ENCODE measurements at regions not wholly inside any gene's neighbourhood (a gene's known extent, or its start where the extent isn't known, plus 50 kb on each side); places are given as distances from the start of the nearest gene placed in this dataset.

- Histone ChIP-seq H3K79me1 (ENCODE audit: low read depth, low read length) (no peaks in the 10 kb centered on the region), H3K9me3 (ENCODE audit: insufficient read depth in 2 of 2, low read depth in 1 of 2, low read length in 1 of 2) (no peaks in the 10 kb centered on the region), H3K36me3 (ENCODE audit: control insufficient read depth in 2 of 4, insufficient read depth in 4 of 4, low read length in 3 of 4) (no peaks in the 10 kb centered on the region), H3K79me2 (ENCODE audit: control insufficient read depth in 1 of 2, insufficient read depth in 2 of 2, low read length in 2 of 2) (no peaks in the 10 kb centered on the region), H3K27me3 (replicated peaks in 1 of 4; ENCODE audit: control insufficient read depth in 3 of 4, extremely low read depth in 1 of 4, insufficient read depth in 3 of 4, low read length in 3 of 4) (no peaks in the 10 kb centered on the region), H4K91ac (replicated peaks; ENCODE audit: insufficient read length, low read length) (no peak overlapping the region), H4K20me1 (replicated peaks in 1 of 2; ENCODE audit: control insufficient read depth in 1 of 2, insufficient read depth in 2 of 2, low read length in 2 of 2) (no peaks in the 10 kb centered on the region), H2BK120ac (replicated peaks; ENCODE audit: low read depth, low read length) (no peak overlapping the region), H2BK15ac (ENCODE audit: low read length) (no peak overlapping the region), H2BK12ac (ENCODE audit: low read depth, low read length) (no peak overlapping the region), H3K14ac (ENCODE audit: insufficient read length) (no peak overlapping the region), H3K4ac (replicated peaks; ENCODE audit: insufficient read length, low read depth, low read length) (no peak overlapping the region), H3K23ac (ENCODE audit: insufficient read length) (no peak overlapping the region), H2AFZ (ENCODE audit: low read length) (no peak overlapping the region), H2BK20ac (ENCODE audit: low read length) (no peak overlapping the region), H3K4me2 (ENCODE audit: insufficient read depth in 1 of 2, low read depth in 2 of 2, low read length in 2 of 2) (no peak overlapping the region), H2AK5ac (ENCODE audit: low read depth, low read length) (no peak overlapping the region), H3K4me3 (ENCODE audit: extremely low read depth in 1 of 4, insufficient read depth in 2 of 4, low read depth in 3 of 4, low read length in 4 of 4) (no peak overlapping the region), H3K18ac (ENCODE audit: extremely low read depth, low read length) (no peak overlapping the region), H3K27ac (ENCODE audit: low read depth, low read length) (no peak overlapping the region), H4K8ac (ENCODE audit: extremely low read depth, insufficient read depth, low read length) (no peak overlapping the region), H3K23me2 (ENCODE audit: low read depth, low read length) (no peaks in the 10 kb centered on the region; the same call in 1 of the 2 replicates), H3K56ac (replicated peaks; ENCODE audit: insufficient read length, low read depth, low read length) (no peak overlapping the region), H3K4me1 (replicated peaks in 1 of 4; ENCODE audit: control insufficient read depth in 3 of 4, insufficient read depth in 4 of 4, low read length in 3 of 4) (peaks cover 0 to 4% (median 0%) of the 10 kb centered on the region in 4 experiments; a peak in 3 of 7 replicates), H2BK5ac (ENCODE audit: low read depth, low read length) (no peak overlapping the region), H3K9ac (replicated peaks in 1 of 4; ENCODE audit: extremely low read depth in 1 of 4, low read depth in 3 of 4, low read length in 3 of 4) (no peak overlapping the region), H4K5ac (ENCODE audit: insufficient read length, low read depth, low read length) (no peak overlapping the region)
- CTCF ChIA-PET (ENCODE audit: partially characterized antibody) = interaction anchor here (0.7 to 3.1 kb wide), 25 partner anchors 10 to 173 kb away, joined by 3 to 17 read pairs (median 4); no protein-coding TSS in a partner anchor
- TF ChIP-seq EGR1 (IDR thresholded peaks at IDR 0.05; ENCODE audit: borderline replicate concordance, low read depth, low read length) (no peak), RAD21 (IDR thresholded peaks at IDR 0.05 in 1 of 2, conservative IDR thresholded peaks at IDR 0.05 in 1 of 2; ENCODE audit: low read depth in 2 of 2, low read length in 2 of 2) (peak; percentile 59 to 72)
- TF ChIP-seq, protein P1, sequence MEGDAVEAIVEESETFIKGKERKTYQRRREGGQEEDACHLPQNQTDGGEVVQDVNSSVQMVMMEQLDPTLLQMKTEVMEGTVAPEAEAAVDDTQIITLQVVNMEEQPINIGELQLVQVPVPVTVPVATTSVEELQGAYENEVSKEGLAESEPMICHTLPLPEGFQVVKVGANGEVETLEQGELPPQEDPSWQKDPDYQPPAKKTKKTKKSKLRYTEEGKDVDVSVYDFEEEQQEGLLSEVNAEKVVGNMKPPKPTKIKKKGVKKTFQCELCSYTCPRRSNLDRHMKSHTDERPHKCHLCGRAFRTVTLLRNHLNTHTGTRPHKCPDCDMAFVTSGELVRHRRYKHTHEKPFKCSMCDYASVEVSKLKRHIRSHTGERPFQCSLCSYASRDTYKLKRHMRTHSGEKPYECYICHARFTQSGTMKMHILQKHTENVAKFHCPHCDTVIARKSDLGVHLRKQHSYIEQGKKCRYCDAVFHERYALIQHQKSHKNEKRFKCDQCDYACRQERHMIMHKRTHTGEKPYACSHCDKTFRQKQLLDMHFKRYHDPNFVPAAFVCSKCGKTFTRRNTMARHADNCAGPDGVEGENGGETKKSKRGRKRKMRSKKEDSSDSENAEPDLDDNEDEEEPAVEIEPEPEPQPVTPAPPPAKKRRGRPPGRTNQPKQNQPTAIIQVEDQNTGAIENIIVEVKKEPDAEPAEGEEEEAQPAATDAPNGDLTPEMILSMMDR (IDR thresholded peaks at IDR 0.05; ENCODE audit: control extremely low read depth in 1 of 3, insufficient read depth in 1 of 3, low read depth in 1 of 3, low read length in 3 of 3) = peak; percentile 49 to 86 (median 68)
- FAIRE-seq (no peak), DNase-seq (ENCODE audit: low read depth in 1 of 2, low spot score in 2 of 2) (peak in 1 of 2 experiments; percentile 25)
- 74% methylated on average over 3 of the region's 3 CpGs; no CpG with 5 or more reads in 1 of the 2 experiments for WGBS, 2 experiments (ENCODE audit: extremely low coverage in 1 of 2, insufficient coverage in 1 of 2, insufficient read length in 1 of 2, insufficient replicate concordance in 2 of 2, low coverage in 1 of 2, low lambda C conversion rate in 2 of 2, missing lambda C conversion rate in 1 of 2)
- POLR2A ChIA-PET (ENCODE audit: partially characterized antibody) = interaction anchor here (0.7 to 1.3 kb wide), 3 partner anchors 14 to 160 kb away, joined by 3 read pairs; no protein-coding TSS in a partner anchor
Measured at GRCh38 chr13:99830931-99831330, 140.6 kb downstream of the ZIC5 start.

Measured in H1 (cell line).